HG03175 (cell line): ENCODE measurements at regions not wholly inside any gene's neighbourhood (a gene's known extent, or its start where the extent isn't known, plus 50 kb on each side); places are given as distances from the start of the nearest gene placed in this dataset.
"Not testable (repeated sequence)": the region's sequence is repeated elsewhere in the genome, so short reads cannot be mapped to it uniquely, and the experiment has no call there.

Source experiments
- ATAC-seq: cut with Tn5 transposase; IDR thresholded peaks from one replicate; pipeline ENCODE4 v1.9.1; 2021; ENCODE audit warnings: mild to moderate bottlenecking, moderate library complexity; ENCODE audit not compliant: unreplicated experiment

- no peak for ATAC-seq
These were observed 108.0 kb upstream of the CIBAR2 start for GRCh38 chr16:85220125-85220839.

GRCh38 chr16:85220964-85221731, 108.9 kb upstream of the CIBAR2 start:
- ATAC-seq, result no peak

- no peak for ATAC-seq
These were observed 109.5 kb upstream of the CIBAR2 start for GRCh38 chr16:85221771-85222154.

- no peak for ATAC-seq
These were observed 110.0 kb upstream of the CIBAR2 start for GRCh38 chr16:85222155-85222863.

GRCh38 chr16:85225257-85225656, 113.0 kb upstream of the CIBAR2 start:
- no peak for ATAC-seq

GRCh38 chr16:85225721-85226120, 113.4 kb upstream of the CIBAR2 start:
- no peak for ATAC-seq

- ATAC-seq, result peak; percentile 82
These were observed 115.0 kb upstream of the CIBAR2 start for GRCh38 chr16:85227084-85227945.

- ATAC-seq, result no peak
These were observed 115.9 kb upstream of the CIBAR2 start for GRCh38 chr16:85227946-85228862.

- no peak for ATAC-seq
These were observed 116.7 kb upstream of the CIBAR2 start for GRCh38 chr16:85228970-85229430.

GRCh38 chr16:85229869-85230462, 117.7 kb upstream of the CIBAR2 start:
- no peak for ATAC-seq

GRCh38 chr16:85230764-85231383, 118.6 kb upstream of the CIBAR2 start:
- not testable (repeated sequence) for ATAC-seq

GRCh38 chr16:85231959-85232358, 119.7 kb upstream of the CIBAR2 start:
- ATAC-seq, result no peak

GRCh38 chr16:85232369-85233142, 120.3 kb upstream of the CIBAR2 start:
- no peak for ATAC-seq

- no peak for ATAC-seq
These were observed 121.2 kb upstream of the CIBAR2 start for GRCh38 chr16:85233516-85233915.

- no peak for ATAC-seq
These were observed 122.3 kb upstream of the CIBAR2 start for GRCh38 chr16:85234310-85235204.

- ATAC-seq, result no peak
These were observed 123.9 kb upstream of the CIBAR2 start for GRCh38 chr16:85235991-85236817.
